ENCODE measurements at regions not wholly inside any gene's neighbourhood (a gene's known extent, or its start where the extent isn't known, plus 50 kb on each side); places are given as distances from the start of the nearest gene placed in this dataset.
"Not testable (repeated sequence)": the region's sequence is repeated elsewhere in the genome, so short reads cannot be mapped to it uniquely, and the experiment has no call there.

GRCh38 chr16:88184566-88185355 is 198.0 kb upstream of the ZNF469 start:
- TF ChIP-seq HMGXB4 (CRISPR knock-in tag; IDR thresholded peaks at IDR 0.05); NFYB (CRISPR knock-in tag; conservative IDR thresholded peaks at IDR 0.05; ENCODE audit: low read depth); CTCF (IDR thresholded peaks at IDR 0.05): not testable (repeated sequence)

All from WTC11 (cell line).